ENCODE measurements at regions not wholly inside any gene's neighbourhood (a gene's known extent, or its start where the extent isn't known, plus 50 kb on each side); places are given as distances from the start of the nearest gene placed in this dataset.

DNA sequence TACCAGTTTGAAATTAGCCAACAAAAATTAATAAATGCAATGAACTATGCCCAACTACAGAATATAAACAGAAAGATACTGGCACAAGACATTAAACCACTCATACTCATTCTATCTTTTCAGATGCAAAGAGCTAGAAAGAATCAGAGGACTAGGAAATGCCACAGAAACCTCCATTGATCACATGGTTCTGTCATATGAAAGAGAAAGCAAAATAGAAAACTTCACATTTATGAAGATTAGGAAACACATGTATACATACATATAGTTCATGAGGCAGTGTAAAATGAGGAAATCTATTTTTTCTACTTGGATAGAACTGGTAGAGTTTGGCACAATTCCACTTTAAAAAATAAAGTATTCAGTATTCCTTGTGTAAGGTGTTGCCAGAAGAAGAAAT is 275.1 kb upstream of the PTGER4 start:
- Histone ChIP-seq H3K36me3 (ENCODE audit: control insufficient read depth in 2 of 3, insufficient read depth in 3 of 3, low read length in 3 of 3) (no peaks in the 10 kb centered on the region), H3K27me3 (ENCODE audit: control insufficient read depth, insufficient read depth, low read length) (no peaks in the 10 kb centered on the region), H3K27ac (ENCODE audit: low read depth in 2 of 2, low read length in 2 of 2) (peak overlapping the region in 1 of 2 donors; percentile 5), H3K9me3 (ENCODE audit: control insufficient read depth in 2 of 3, insufficient read depth in 1 of 3, low read length in 3 of 3) (no peaks in the 10 kb centered on the region), H3K9ac (ENCODE audit: low read length in 3 of 3) (no peak overlapping the region), H3K4me1 (ENCODE audit: control insufficient read depth in 2 of 3, insufficient read depth in 2 of 3, low read depth in 1 of 3, low read length in 3 of 3) (peaks cover 0 to 7% (median 0%) of the 10 kb centered on the region in 3 donors), H3K4me3 (ENCODE audit: low read length in 3 of 3) (no peak overlapping the region)
- TF ChIP-seq, protein P1, sequence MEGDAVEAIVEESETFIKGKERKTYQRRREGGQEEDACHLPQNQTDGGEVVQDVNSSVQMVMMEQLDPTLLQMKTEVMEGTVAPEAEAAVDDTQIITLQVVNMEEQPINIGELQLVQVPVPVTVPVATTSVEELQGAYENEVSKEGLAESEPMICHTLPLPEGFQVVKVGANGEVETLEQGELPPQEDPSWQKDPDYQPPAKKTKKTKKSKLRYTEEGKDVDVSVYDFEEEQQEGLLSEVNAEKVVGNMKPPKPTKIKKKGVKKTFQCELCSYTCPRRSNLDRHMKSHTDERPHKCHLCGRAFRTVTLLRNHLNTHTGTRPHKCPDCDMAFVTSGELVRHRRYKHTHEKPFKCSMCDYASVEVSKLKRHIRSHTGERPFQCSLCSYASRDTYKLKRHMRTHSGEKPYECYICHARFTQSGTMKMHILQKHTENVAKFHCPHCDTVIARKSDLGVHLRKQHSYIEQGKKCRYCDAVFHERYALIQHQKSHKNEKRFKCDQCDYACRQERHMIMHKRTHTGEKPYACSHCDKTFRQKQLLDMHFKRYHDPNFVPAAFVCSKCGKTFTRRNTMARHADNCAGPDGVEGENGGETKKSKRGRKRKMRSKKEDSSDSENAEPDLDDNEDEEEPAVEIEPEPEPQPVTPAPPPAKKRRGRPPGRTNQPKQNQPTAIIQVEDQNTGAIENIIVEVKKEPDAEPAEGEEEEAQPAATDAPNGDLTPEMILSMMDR (IDR thresholded peaks at IDR 0.05; ENCODE audit: borderline replicate concordance, extremely low read depth, insufficient read depth) = no peak
- DNase-seq (no peak), FAIRE-seq (no peak)
- intact Hi-C loops (cut with DNase I) = no loop called here

DNA sequence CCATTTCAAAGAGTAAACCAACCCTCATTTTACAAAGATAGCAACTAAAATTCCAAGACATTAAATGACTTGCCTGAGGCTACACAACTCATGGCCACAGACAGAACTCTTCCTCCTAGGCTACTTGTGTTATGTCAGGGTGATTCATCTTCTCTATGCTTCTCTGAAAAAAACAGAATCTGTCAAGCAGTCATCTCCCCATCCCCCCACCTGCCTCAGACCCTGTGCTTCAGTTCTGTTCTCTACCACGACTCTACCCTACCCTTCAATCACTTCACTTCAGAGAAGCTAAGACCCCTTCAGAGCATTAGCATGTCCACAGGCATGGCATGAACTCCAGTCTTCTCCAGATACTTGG is 277.7 kb upstream of the PTGER4 start:
- H3K36me3 ChIP-seq (ENCODE audit: control insufficient read depth in 2 of 3, insufficient read depth in 3 of 3, low read length in 3 of 3) = no peaks in the 10 kb centered on the region
- H3K9ac ChIP-seq (ENCODE audit: low read length in 3 of 3) = no peak overlapping the region
- FAIRE-seq (no peak), DNase-seq (no peak)
- no peaks in the 10 kb centered on the region for H3K27me3 ChIP-seq (ENCODE audit: control insufficient read depth, insufficient read depth, low read length)
- peaks cover 0 to 7% (median 0%) of the 10 kb centered on the region in 3 donors for H3K4me1 ChIP-seq (ENCODE audit: control insufficient read depth in 2 of 3, insufficient read depth in 2 of 3, low read depth in 1 of 3, low read length in 3 of 3)
- intact Hi-C loops (cut with DNase I) = no loop called here
- no peaks in the 10 kb centered on the region for H3K9me3 ChIP-seq (ENCODE audit: control insufficient read depth in 2 of 3, insufficient read depth in 1 of 3, low read length in 3 of 3)
- H3K27ac ChIP-seq (ENCODE audit: low read depth in 2 of 2, low read length in 2 of 2) = no peak overlapping the region
- no peak overlapping the region for H3K4me3 ChIP-seq (ENCODE audit: low read length in 3 of 3)
- TF ChIP-seq, protein P1 (IDR thresholded peaks at IDR 0.05; ENCODE audit: borderline replicate concordance, extremely low read depth, insufficient read depth) = no peak

DNA sequence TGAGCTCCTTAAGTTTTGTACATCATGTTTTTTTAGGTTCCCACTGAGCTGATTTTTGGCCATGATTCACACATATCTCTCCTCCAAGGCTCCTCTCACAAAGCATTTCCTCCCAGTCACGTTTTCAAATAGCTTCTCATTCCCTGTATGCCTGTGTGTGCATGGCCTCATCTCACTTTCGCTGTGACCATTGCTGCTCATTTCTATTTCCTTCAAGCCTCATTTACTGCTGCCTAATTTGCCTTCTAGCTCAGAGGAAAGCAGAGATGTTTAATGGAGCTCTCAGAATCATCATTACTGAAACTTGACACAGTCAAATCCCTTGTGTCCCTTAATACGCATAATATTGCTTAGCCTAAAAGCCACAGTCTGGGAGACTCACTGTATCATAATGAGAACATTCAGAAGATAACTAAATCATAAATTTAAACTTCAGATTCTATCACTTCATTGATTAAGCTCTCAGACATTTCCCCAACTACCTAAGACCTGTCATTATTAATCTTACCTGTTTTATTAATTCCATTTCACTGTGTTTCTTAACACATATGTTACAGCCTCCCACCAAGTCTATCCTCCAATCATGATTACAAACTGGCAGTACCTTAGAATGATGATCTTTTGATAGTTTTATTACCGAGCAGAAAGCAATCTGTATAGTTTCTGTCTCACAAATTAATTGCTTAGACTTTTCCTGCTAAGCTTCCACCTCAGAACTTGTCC is 278.3 kb upstream of the PTGER4 start:
- Histone ChIP-seq H3K4me1 (ENCODE audit: control insufficient read depth in 2 of 3, insufficient read depth in 2 of 3, low read depth in 1 of 3, low read length in 3 of 3) (peaks cover 0 to 7% (median 0%) of the 10 kb centered on the region in 3 donors), H3K27ac (ENCODE audit: low read depth in 2 of 2, low read length in 2 of 2) (no peak overlapping the region), H3K36me3 (ENCODE audit: control insufficient read depth in 2 of 3, insufficient read depth in 3 of 3, low read length in 3 of 3) (no peaks in the 10 kb centered on the region), H3K27me3 (ENCODE audit: control insufficient read depth, insufficient read depth, low read length) (no peaks in the 10 kb centered on the region), H3K9ac (ENCODE audit: low read length in 3 of 3) (no peak overlapping the region), H3K9me3 (ENCODE audit: control insufficient read depth in 2 of 3, insufficient read depth in 1 of 3, low read length in 3 of 3) (no peaks in the 10 kb centered on the region), H3K4me3 (ENCODE audit: low read length in 3 of 3) (no peak overlapping the region)
- TF ChIP-seq, protein P1 (IDR thresholded peaks at IDR 0.05; ENCODE audit: borderline replicate concordance, extremely low read depth, insufficient read depth) = no peak
- FAIRE-seq (no peak), DNase-seq (peak in 3 of 5 donors; percentile 11 to 49 (median 46))
- intact Hi-C loops (cut with DNase I) = no loop called here

DNA sequence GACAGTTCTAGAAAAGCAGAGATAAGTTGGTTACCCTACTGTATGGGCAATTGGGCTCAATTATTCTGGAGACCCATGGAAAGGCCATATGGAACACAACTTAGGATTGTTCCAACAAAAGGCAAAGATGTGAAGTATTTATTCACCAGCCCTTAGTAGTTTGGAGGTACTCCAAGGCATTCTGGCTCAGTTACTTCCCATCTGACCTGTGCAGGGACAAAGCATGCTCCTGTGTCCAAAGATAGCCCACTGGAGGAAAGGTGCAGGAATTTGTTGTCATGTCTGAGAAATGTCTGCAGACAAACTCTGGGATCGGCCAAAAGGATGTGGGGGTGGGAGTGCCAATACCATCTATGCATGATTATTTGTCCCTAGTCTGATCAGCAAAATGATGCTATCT is 279.5 kb upstream of the PTGER4 start:
- FAIRE-seq (no peak), DNase-seq (no peak)
- H3K4me1 ChIP-seq (ENCODE audit: control insufficient read depth in 2 of 3, insufficient read depth in 2 of 3, low read depth in 1 of 3, low read length in 3 of 3) = peaks cover 0 to under 1% (median 0%) of the 10 kb centered on the region in 3 donors
- H3K27ac ChIP-seq (ENCODE audit: low read depth in 2 of 2, low read length in 2 of 2) = no peak overlapping the region
- H3K27me3 ChIP-seq (ENCODE audit: control insufficient read depth, insufficient read depth, low read length) = no peaks in the 10 kb centered on the region
- no peak overlapping the region for H3K4me3 ChIP-seq (ENCODE audit: low read length in 3 of 3)
- intact Hi-C loops (cut with DNase I) = no loop called here
- TF ChIP-seq, protein P1 (IDR thresholded peaks at IDR 0.05; ENCODE audit: borderline replicate concordance, extremely low read depth, insufficient read depth) = no peak
- no peaks in the 10 kb centered on the region for H3K36me3 ChIP-seq (ENCODE audit: control insufficient read depth in 2 of 3, insufficient read depth in 3 of 3, low read length in 3 of 3)
- H3K9me3 ChIP-seq (ENCODE audit: control insufficient read depth in 2 of 3, insufficient read depth in 1 of 3, low read length in 3 of 3) = no peaks in the 10 kb centered on the region
- no peak overlapping the region for H3K9ac ChIP-seq (ENCODE audit: low read length in 3 of 3)
